HEK293 (cell line): ENCODE measurements at regions not wholly inside any gene's neighbourhood (a gene's known extent, or its start where the extent isn't known, plus 50 kb on each side); places are given as distances from the start of the nearest gene placed in this dataset.

ENCODE experiments used
- ATF2 ChIP-seq: fragments of 450-650 bp; formaldehyde crosslinking; IDR thresholded peaks from 2 replicates; pipeline ENCODE4 v1.5.1; 2016; ENCODE audit warnings: missing biosample characterization, missing genetic modification characterization, low read depth
- CTCF ChIP-seq: fragments of 450-650 bp; formaldehyde crosslinking; IDR thresholded peaks from 2 replicates; pipeline ENCODE4 v1.5.1; 2016; ENCODE audit warnings: missing biosample characterization, missing genetic modification characterization
- HOXD13 ChIP-seq: sonication (generic); formaldehyde crosslinking; IDR thresholded peaks from 2 replicates; pipeline ENCODE4 v1.8.0; 2022; ENCODE audit warnings: missing genetic modification reagents, borderline replicate concordance
- ZFP41 ChIP-seq: fragments of 450-650 bp; formaldehyde crosslinking; IDR thresholded peaks from 2 replicates; pipeline ENCODE4 v1.5.1; 2016; ENCODE audit warnings: missing biosample characterization, missing genetic modification characterization, borderline replicate concordance
- ZNF157 ChIP-seq: fragments of 450-650 bp; formaldehyde crosslinking; IDR thresholded peaks from 2 replicates; pipeline ENCODE4 v1.5.1; 2016; ENCODE audit warnings: missing biosample characterization, missing genetic modification characterization
- ZNF24 ChIP-seq: fragments of 450-650 bp; formaldehyde crosslinking; IDR thresholded peaks from 2 replicates; pipeline ENCODE4 v1.5.1; 2016; ENCODE audit warnings: missing biosample characterization, missing genetic modification characterization
- ZNF362 ChIP-seq: fragments of 450-650 bp; formaldehyde crosslinking; IDR thresholded peaks from 2 replicates; pipeline ENCODE4 v1.5.1; 2016; ENCODE audit warnings: missing biosample characterization, missing genetic modification characterization
- ZNF473 ChIP-seq: fragments of 450-650 bp; formaldehyde crosslinking; IDR thresholded peaks from 2 replicates; pipeline ENCODE4 v1.5.1; 2017; ENCODE audit warnings: missing biosample characterization, missing genetic modification characterization
- ZNF621 ChIP-seq: fragments of 450-650 bp; formaldehyde crosslinking; IDR thresholded peaks from 2 replicates; pipeline ENCODE4 v1.5.1; 2017; ENCODE audit warnings: missing biosample characterization, missing genetic modification characterization
- TF ChIP-seq, protein P1 (sequence below): fragments of 450-650 bp; formaldehyde crosslinking; IDR thresholded peaks from 2 replicates; pipeline ENCODE4 v1.5.1; 2017; ENCODE audit warnings: missing biosample characterization, missing genetic modification characterization
- TF ChIP-seq, protein P2 (sequence below): fragments of 450-650 bp; formaldehyde crosslinking; IDR thresholded peaks from 2 replicates; pipeline ENCODE4 v1.5.1; 2016; ENCODE audit warnings: missing biosample characterization, missing genetic modification characterization

DNA sequence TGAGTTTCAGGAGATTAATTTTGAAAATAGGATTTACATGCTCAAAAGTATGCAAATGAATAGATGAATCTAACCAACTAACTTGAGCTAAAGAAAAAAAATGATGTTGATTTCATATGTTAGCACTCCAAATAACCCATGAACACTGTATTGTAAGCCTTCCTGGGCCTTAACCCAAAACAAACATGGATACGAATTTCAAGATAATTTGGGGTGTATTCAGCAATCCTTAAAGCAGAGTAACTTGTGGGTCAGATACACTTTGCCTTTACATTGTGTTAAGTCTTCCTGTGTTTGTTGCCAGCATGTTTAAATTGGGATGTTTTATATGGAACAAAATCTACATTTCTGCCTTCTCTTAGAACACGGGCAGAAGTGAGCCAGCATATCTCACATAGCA, 124.2 kb upstream of the WDR11 start:
- TF ChIP-seq ZNF362 (tag by site-specific recombination) (no peak), CTCF (tag by site-specific recombination) (no peak), ZNF473 (tag by site-specific recombination) (no peak), ZFP41 (tag by site-specific recombination) (no peak), ZNF157 (tag by site-specific recombination) (no peak), HOXD13 (CRISPR knock-in tag) (no peak), ZNF24 (no peak), ATF2 (tag by site-specific recombination) (no peak), ZNF621 (no peak)
- TF ChIP-seq, protein P1, sequence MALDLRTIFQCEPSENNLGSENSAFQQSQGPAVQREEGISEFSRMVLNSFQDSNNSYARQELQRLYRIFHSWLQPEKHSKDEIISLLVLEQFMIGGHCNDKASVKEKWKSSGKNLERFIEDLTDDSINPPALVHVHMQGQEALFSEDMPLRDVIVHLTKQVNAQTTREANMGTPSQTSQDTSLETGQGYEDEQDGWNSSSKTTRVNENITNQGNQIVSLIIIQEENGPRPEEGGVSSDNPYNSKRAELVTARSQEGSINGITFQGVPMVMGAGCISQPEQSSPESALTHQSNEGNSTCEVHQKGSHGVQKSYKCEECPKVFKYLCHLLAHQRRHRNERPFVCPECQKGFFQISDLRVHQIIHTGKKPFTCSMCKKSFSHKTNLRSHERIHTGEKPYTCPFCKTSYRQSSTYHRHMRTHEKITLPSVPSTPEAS (tag by site-specific recombination), result no peak
- TF ChIP-seq, protein P2, sequence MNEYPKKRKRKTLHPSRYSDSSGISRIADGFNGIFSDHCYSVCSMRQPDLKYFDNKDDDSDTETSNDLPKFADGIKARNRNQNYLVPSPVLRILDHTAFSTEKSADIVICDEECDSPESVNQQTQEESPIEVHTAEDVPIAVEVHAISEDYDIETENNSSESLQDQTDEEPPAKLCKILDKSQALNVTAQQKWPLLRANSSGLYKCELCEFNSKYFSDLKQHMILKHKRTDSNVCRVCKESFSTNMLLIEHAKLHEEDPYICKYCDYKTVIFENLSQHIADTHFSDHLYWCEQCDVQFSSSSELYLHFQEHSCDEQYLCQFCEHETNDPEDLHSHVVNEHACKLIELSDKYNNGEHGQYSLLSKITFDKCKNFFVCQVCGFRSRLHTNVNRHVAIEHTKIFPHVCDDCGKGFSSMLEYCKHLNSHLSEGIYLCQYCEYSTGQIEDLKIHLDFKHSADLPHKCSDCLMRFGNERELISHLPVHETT (tag by site-specific recombination), result no peak
